ENCODE measurements at regions not wholly inside any gene's neighbourhood (a gene's known extent, or its start where the extent isn't known, plus 50 kb on each side); places are given as distances from the start of the nearest gene placed in this dataset.
A peak's percentile ranks its signal among the peaks of the same experiment; 100 is the strongest.

DNA sequence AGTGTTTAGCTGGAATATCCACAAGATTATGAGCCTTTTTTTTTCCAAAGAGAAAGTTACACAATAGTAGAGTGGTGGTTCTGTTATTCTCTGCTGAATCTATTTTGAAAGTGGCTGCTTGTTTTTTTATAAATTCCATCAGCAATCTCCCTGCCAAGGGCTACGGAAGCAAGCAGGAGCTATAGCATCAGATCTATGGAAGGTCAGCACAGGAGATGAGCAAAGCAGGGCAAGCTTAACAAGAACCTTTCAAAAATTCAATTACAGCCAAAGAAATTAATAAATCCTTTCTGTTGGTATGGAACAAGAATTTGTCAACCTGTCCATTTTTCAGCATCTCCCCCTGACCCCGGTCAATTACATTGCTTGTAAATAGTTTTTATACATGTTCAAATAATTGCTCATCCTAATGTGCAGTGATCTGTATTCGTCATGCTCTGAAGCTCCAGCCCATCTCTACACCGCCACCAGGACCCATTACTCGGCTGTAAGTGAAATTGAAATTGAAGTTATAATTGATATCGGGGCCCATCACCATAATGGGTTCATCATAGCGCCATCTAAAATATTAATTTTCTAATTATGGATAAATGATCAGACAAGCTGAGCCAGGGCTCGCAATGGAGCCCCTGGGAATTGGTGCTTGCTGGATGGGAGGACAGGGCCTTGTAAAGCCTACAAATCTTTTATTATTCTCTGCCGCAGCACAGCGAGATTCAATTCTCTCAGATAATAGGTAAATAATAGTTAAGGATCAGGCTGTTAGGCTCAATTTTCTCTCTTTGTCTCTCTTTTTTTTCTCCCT is 215.1 kb downstream of the ATG4C start:
- Histone ChIP-seq H3K4me3 (ENCODE audit: insufficient read depth, low read length) (no peak overlapping the region), H2AFZ (ENCODE audit: low read length) (no peak overlapping the region), H3K79me2 (ENCODE audit: insufficient read depth, low read length) (no peaks in the 10 kb centered on the region), H3K9me3 (ENCODE audit: low read depth, low read length) (no peaks in the 10 kb centered on the region), H4K20me1 (ENCODE audit: insufficient read depth, low read length) (no peaks in the 10 kb centered on the region), H3K36me3 (ENCODE audit: insufficient read depth, low read length) (no peaks in the 10 kb centered on the region), H3K4me2 (ENCODE audit: insufficient read depth, low read length) (no peak overlapping the region), H3K27ac (ENCODE audit: low read depth, low read length) (no peak overlapping the region), H3K4me1 (ENCODE audit: insufficient read depth, low read length) (no peaks in the 10 kb centered on the region), H3K27me3 (ENCODE audit: insufficient read depth, low read length) (peaks cover 3% of the 10 kb centered on the region)
- no peak for DNase-seq (ENCODE audit: insufficient read length, low spot score, missing footprints)
- TF ChIP-seq CTCF (IDR thresholded peaks at IDR 0.05; ENCODE audit: extremely low read depth, low read depth, low read length) = no peak

- no peak overlapping the region for H3K4me2 ChIP-seq (ENCODE audit: insufficient read depth, low read length)
- H4K20me1 ChIP-seq (ENCODE audit: insufficient read depth, low read length) = no peaks in the 10 kb centered on the region
- H3K27me3 ChIP-seq (ENCODE audit: insufficient read depth, low read length) = peaks cover 3% of the 10 kb centered on the region
- H3K79me2 ChIP-seq (ENCODE audit: insufficient read depth, low read length) = no peaks in the 10 kb centered on the region
- H2AFZ ChIP-seq (ENCODE audit: low read length) = no peak overlapping the region
- no peak overlapping the region for H3K4me3 ChIP-seq (ENCODE audit: insufficient read depth, low read length)
- DNase-seq (ENCODE audit: insufficient read length, low spot score, missing footprints) = no peak
- H3K9me3 ChIP-seq (ENCODE audit: low read depth, low read length) = no peaks in the 10 kb centered on the region
- no peaks in the 10 kb centered on the region for H3K36me3 ChIP-seq (ENCODE audit: insufficient read depth, low read length)
- TF ChIP-seq CTCF (IDR thresholded peaks at IDR 0.05; ENCODE audit: extremely low read depth, low read depth, low read length) = no peak
- no peaks in the 10 kb centered on the region for H3K4me1 ChIP-seq (ENCODE audit: insufficient read depth, low read length)
- no peak overlapping the region for H3K27ac ChIP-seq (ENCODE audit: low read depth, low read length)
Measured at GRCh38 chr1:63000508-63000907, 216.6 kb downstream of the ATG4C start.

DNA sequence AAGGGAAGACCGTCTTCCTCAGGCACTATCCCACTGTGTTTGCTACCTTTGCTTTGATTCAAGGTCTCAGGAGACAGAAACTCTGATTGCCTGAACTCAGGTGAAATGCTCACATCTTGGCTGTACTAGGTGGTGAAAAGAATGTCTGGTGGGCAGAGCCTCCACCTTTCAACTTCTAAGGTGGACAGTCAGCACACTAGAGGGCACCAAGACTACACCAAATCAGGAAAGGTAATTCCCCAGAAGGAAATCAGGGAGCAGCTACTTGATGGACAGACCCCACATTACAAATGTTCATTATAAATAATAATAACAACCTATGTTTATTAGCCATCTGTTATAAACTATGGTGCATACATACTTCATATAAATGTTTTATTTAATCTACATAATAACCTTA is 220.9 kb downstream of the ATG4C start:
- H3K4me1 ChIP-seq (ENCODE audit: insufficient read depth, low read length) = no peaks in the 10 kb centered on the region
- H3K79me2 ChIP-seq (ENCODE audit: insufficient read depth, low read length) = no peaks in the 10 kb centered on the region
- no peak overlapping the region for H2AFZ ChIP-seq (ENCODE audit: low read length)
- H3K4me3 ChIP-seq (ENCODE audit: insufficient read depth, low read length) = no peak overlapping the region
- TF ChIP-seq CTCF (IDR thresholded peaks at IDR 0.05; ENCODE audit: extremely low read depth, low read depth, low read length) = peak; percentile 43
- H3K27ac ChIP-seq (ENCODE audit: low read depth, low read length) = no peak overlapping the region
- H3K27me3 ChIP-seq (ENCODE audit: insufficient read depth, low read length) = no peaks in the 10 kb centered on the region
- DNase-seq (ENCODE audit: insufficient read length, low spot score, missing footprints) = no peak
- no peak overlapping the region for H3K4me2 ChIP-seq (ENCODE audit: insufficient read depth, low read length)
- H3K36me3 ChIP-seq (ENCODE audit: insufficient read depth, low read length) = no peaks in the 10 kb centered on the region
- no peaks in the 10 kb centered on the region for H4K20me1 ChIP-seq (ENCODE audit: insufficient read depth, low read length)
- no peaks in the 10 kb centered on the region for H3K9me3 ChIP-seq (ENCODE audit: low read depth, low read length)

GRCh38 chr1:63005812-63006211 is 221.9 kb downstream of the ATG4C start:
- TF ChIP-seq CTCF (IDR thresholded peaks at IDR 0.05; ENCODE audit: extremely low read depth, low read depth, low read length) = no peak
- H3K9me3 ChIP-seq (ENCODE audit: low read depth, low read length) = no peaks in the 10 kb centered on the region
- no peak overlapping the region for H3K4me2 ChIP-seq (ENCODE audit: insufficient read depth, low read length)
- no peak overlapping the region for H3K27ac ChIP-seq (ENCODE audit: low read depth, low read length)
- no peaks in the 10 kb centered on the region for H3K27me3 ChIP-seq (ENCODE audit: insufficient read depth, low read length)
- no peak overlapping the region for H2AFZ ChIP-seq (ENCODE audit: low read length)
- no peaks in the 10 kb centered on the region for H3K79me2 ChIP-seq (ENCODE audit: insufficient read depth, low read length)
- no peak for DNase-seq (ENCODE audit: insufficient read length, low spot score, missing footprints)
- no peak overlapping the region for H3K4me3 ChIP-seq (ENCODE audit: insufficient read depth, low read length)
- H4K20me1 ChIP-seq (ENCODE audit: insufficient read depth, low read length) = no peaks in the 10 kb centered on the region
- no peaks in the 10 kb centered on the region for H3K4me1 ChIP-seq (ENCODE audit: insufficient read depth, low read length)
- no peaks in the 10 kb centered on the region for H3K36me3 ChIP-seq (ENCODE audit: insufficient read depth, low read length)

All from osteoblast (primary cell).